Activated T-cell treated with anti-CD3 and anti-CD28 coated beads, Interleukin-2, amount 50 U/mL, for 72 hours (primary cell): ENCODE measurements at regions not wholly inside any gene's neighbourhood (a gene's known extent, or its start where the extent isn't known, plus 50 kb on each side); places are given as distances from the start of the nearest gene placed in this dataset.

Experiments used
- ATAC-seq, 2 donors: fragments of 150-1000 bp; cut with Tn5 transposase; replicated peaks in 1 of 2; 2 replicates each; pipeline ENCODE4 v1.10.0; 2021; ENCODE audit warnings: moderate library complexity in 2 of 2, mild to moderate bottlenecking in 1 of 2
- DNase-seq, 2 donors: peaks; one replicate each; pipeline ENCODE4 v3.0.0; 2021 to 2022; ENCODE audit warnings: mixed read lengths in 1 of 2
- H3K27ac Mint-ChIP-seq: one replicate; pipeline ENCODE4 v1.8.0; 2022; ENCODE audit warnings: mild to moderate bottlenecking, moderate library complexity, mixed read lengths
- H3K27me3 Mint-ChIP-seq: one replicate; pipeline ENCODE4 v1.8.0; 2022; ENCODE audit warnings: low read depth, mixed read lengths
- H3K36me3 Mint-ChIP-seq, 2 donors: one replicate each; pipeline ENCODE4 v1.8.0; 2022; ENCODE audit warnings: mixed read lengths in 2 of 2, mild to moderate bottlenecking in 1 of 2; ENCODE audit not compliant: insufficient read depth in 2 of 2
- H3K4me1 Mint-ChIP-seq: one replicate; pipeline ENCODE4 v1.8.0; 2022; ENCODE audit warnings: low read depth, mixed read lengths
- H3K4me3 Mint-ChIP-seq, 2 donors: one replicate each; pipeline ENCODE4 v1.8.0; 2022; ENCODE audit warnings: mild to moderate bottlenecking in 2 of 2, mixed read lengths in 2 of 2, moderate library complexity in 2 of 2
- H3K9me3 Mint-ChIP-seq, 2 donors: one replicate each; pipeline ENCODE4 v1.8.0; 2022; ENCODE audit warnings: mixed read lengths in 2 of 2

GRCh38 chr17:70797166-70797565, 627.8 kb downstream of the KCNJ2 start:
- DNase-seq, result no peak
- H3K9me3 Mint-ChIP-seq, result peaks cover 3% of the 10 kb centered on the region in 2 donors
- H3K27ac Mint-ChIP-seq, result no peak overlapping the region
- no peaks in the 10 kb centered on the region for H3K27me3 Mint-ChIP-seq
- no peak for ATAC-seq
- no peak overlapping the region for H3K4me3 Mint-ChIP-seq
- no peaks in the 10 kb centered on the region for H3K4me1 Mint-ChIP-seq
- no peaks in the 10 kb centered on the region for H3K36me3 Mint-ChIP-seq

GRCh38 chr17:70804161-70804560, 634.8 kb downstream of the KCNJ2 start:
- H3K27me3 Mint-ChIP-seq, result no peaks in the 10 kb centered on the region
- H3K27ac Mint-ChIP-seq, result no peak overlapping the region
- no peaks in the 10 kb centered on the region for H3K36me3 Mint-ChIP-seq
- H3K9me3 Mint-ChIP-seq, result peaks cover 0 to 6% of the 10 kb centered on the region in 2 donors
- ATAC-seq, result no peak
- H3K4me1 Mint-ChIP-seq, result no peaks in the 10 kb centered on the region
- DNase-seq, result no peak
- no peak overlapping the region for H3K4me3 Mint-ChIP-seq

- Mint-ChIP-seq H3K9me3 (peaks cover 2 to 5% of the 10 kb centered on the region in 2 donors), H3K27ac (no peak overlapping the region), H3K4me3 (no peak overlapping the region), H3K36me3 (no peaks in the 10 kb centered on the region), H3K4me1 (no peaks in the 10 kb centered on the region), H3K27me3 (no peaks in the 10 kb centered on the region)
- DNase-seq (no peak), ATAC-seq (no peak)
These were observed 639.3 kb downstream of the KCNJ2 start for GRCh38 chr17:70808596-70808995.

GRCh38 chr17:70810609-70811008, 641.3 kb downstream of the KCNJ2 start:
- H3K27ac Mint-ChIP-seq, result no peak overlapping the region

GRCh38 chr17:70813355-70813930, 644.1 kb downstream of the KCNJ2 start:
- Mint-ChIP-seq H3K9me3 (peaks cover 0 to 2% of the 10 kb centered on the region in 2 donors), H3K27ac (no peak overlapping the region), H3K27me3 (no peaks in the 10 kb centered on the region), H3K4me1 (no peaks in the 10 kb centered on the region), H3K4me3 (no peak overlapping the region), H3K36me3 (no peaks in the 10 kb centered on the region)
- DNase-seq (no peak), ATAC-seq (no peak)

More at GRCh38 chr17:70810609-70811008, 641.3 kb downstream of the KCNJ2 start:
- Mint-ChIP-seq H3K4me3 (no peak overlapping the region), H3K36me3 (no peaks in the 10 kb centered on the region), H3K4me1 (no peaks in the 10 kb centered on the region), H3K9me3 (peaks cover 0 to 2% of the 10 kb centered on the region in 2 donors), H3K27me3 (no peaks in the 10 kb centered on the region)
- DNase-seq (no peak), ATAC-seq (no peak)

GRCh38 chr17:70819183-70819582, 649.9 kb downstream of the KCNJ2 start:
- H3K4me1 Mint-ChIP-seq, result no peaks in the 10 kb centered on the region
- peaks cover 0 to 5% of the 10 kb centered on the region in 2 donors for H3K9me3 Mint-ChIP-seq
- DNase-seq, result no peak
- H3K4me3 Mint-ChIP-seq, result no peak overlapping the region
- H3K27ac Mint-ChIP-seq, result no peak overlapping the region
- ATAC-seq, result no peak
- no peaks in the 10 kb centered on the region for H3K36me3 Mint-ChIP-seq
- no peaks in the 10 kb centered on the region for H3K27me3 Mint-ChIP-seq

- Mint-ChIP-seq H3K27me3 (no peaks in the 10 kb centered on the region), H3K4me1 (no peaks in the 10 kb centered on the region), H3K36me3 (no peaks in the 10 kb centered on the region), H3K27ac (no peak overlapping the region), H3K9me3 (peaks cover 0 to 5% of the 10 kb centered on the region in 2 donors), H3K4me3 (no peak overlapping the region)
- DNase-seq (no peak), ATAC-seq (no peak)
These were observed 650.9 kb downstream of the KCNJ2 start for GRCh38 chr17:70820276-70820675.

GRCh38 chr17:70825321-70826125, 656.2 kb downstream of the KCNJ2 start:
- ATAC-seq (no peak), DNase-seq (no peak)
- H3K36me3 Mint-ChIP-seq, result no peaks in the 10 kb centered on the region
- H3K4me1 Mint-ChIP-seq, result no peaks in the 10 kb centered on the region
- H3K27ac Mint-ChIP-seq, result no peak overlapping the region
- H3K27me3 Mint-ChIP-seq, result no peaks in the 10 kb centered on the region
- H3K9me3 Mint-ChIP-seq, result peaks cover 5% of the 10 kb centered on the region in 2 donors
- H3K4me3 Mint-ChIP-seq, result no peak overlapping the region

GRCh38 chr17:70829876-70830275, 660.5 kb downstream of the KCNJ2 start:
- DNase-seq (no peak), ATAC-seq (no peak)
- Mint-ChIP-seq H3K9me3 (peaks cover 3 to 5% of the 10 kb centered on the region in 2 donors), H3K27me3 (no peaks in the 10 kb centered on the region), H3K27ac (no peak overlapping the region), H3K4me1 (no peaks in the 10 kb centered on the region), H3K36me3 (no peaks in the 10 kb centered on the region), H3K4me3 (no peak overlapping the region)

GRCh38 chr17:70834039-70834438, 664.7 kb downstream of the KCNJ2 start:
- Mint-ChIP-seq H3K4me1 (no peaks in the 10 kb centered on the region), H3K36me3 (no peaks in the 10 kb centered on the region), H3K9me3 (peaks cover 5% of the 10 kb centered on the region in 2 donors), H3K27ac (no peak overlapping the region), H3K4me3 (no peak overlapping the region), H3K27me3 (no peaks in the 10 kb centered on the region)
- ATAC-seq, result no peak
- DNase-seq, result no peak

GRCh38 chr17:70848785-70849184, 679.5 kb downstream of the KCNJ2 start:
- ATAC-seq, result no peak

GRCh38 chr17:70855401-70856054, 686.2 kb downstream of the KCNJ2 start:
- Mint-ChIP-seq H3K4me3 (no peak overlapping the region), H3K27ac (no peak overlapping the region), H3K36me3 (no peaks in the 10 kb centered on the region), H3K4me1 (no peaks in the 10 kb centered on the region), H3K27me3 (no peaks in the 10 kb centered on the region), H3K9me3 (peaks cover 0 to 8% of the 10 kb centered on the region in 2 donors)
- ATAC-seq, result no peak
- DNase-seq, result no peak

More at GRCh38 chr17:70848785-70849184, 679.5 kb downstream of the KCNJ2 start:
- no peak for DNase-seq
- no peaks in the 10 kb centered on the region for H3K27me3 Mint-ChIP-seq
- H3K4me3 Mint-ChIP-seq, result no peak overlapping the region
- peaks cover 3 to 5% of the 10 kb centered on the region in 2 donors for H3K9me3 Mint-ChIP-seq
- H3K36me3 Mint-ChIP-seq, result no peaks in the 10 kb centered on the region
- H3K27ac Mint-ChIP-seq, result no peak overlapping the region
- H3K4me1 Mint-ChIP-seq, result no peaks in the 10 kb centered on the region

- H3K27ac Mint-ChIP-seq, result no peak overlapping the region
- DNase-seq (no peak), ATAC-seq (no peak)
- peaks cover 0 to 9% of the 10 kb centered on the region in 2 donors for H3K9me3 Mint-ChIP-seq
- no peaks in the 10 kb centered on the region for H3K36me3 Mint-ChIP-seq
- H3K27me3 Mint-ChIP-seq, result no peaks in the 10 kb centered on the region
- H3K4me1 Mint-ChIP-seq, result no peaks in the 10 kb centered on the region
- no peak overlapping the region for H3K4me3 Mint-ChIP-seq
These were observed 688.0 kb downstream of the KCNJ2 start for GRCh38 chr17:70857351-70857750.
